ENCODE measurements at regions not wholly inside any gene's neighbourhood (a gene's known extent, or its start where the extent isn't known, plus 50 kb on each side); places are given as distances from the start of the nearest gene placed in this dataset.
A peak's percentile ranks its signal among the peaks of the same experiment; 100 is the strongest.

DNA sequence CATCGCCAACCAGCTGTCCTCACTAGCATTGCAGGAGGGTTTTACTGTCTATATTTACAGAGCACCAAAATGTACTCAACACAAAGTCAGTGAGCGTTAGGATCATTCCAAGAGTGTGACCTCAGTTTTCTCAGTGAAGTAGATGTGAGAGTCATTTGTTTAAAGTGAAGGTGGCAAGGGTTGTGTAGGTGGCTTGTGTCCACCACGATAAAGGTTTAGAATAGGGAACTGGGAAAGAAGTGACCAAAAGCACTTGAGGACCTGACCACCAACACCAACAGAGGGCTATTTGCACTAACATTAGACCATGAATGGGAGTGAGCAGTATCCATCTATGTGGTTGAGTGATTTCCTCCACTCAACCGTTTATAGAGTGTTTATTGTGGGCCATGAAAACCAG is 152.5 kb upstream of the POU2AF2 start:
- no peak for DNase-seq (ENCODE audit: low read depth)

GRCh38 chr11:111091321-111091938 is 154.1 kb upstream of the POU2AF2 start:
- no peak for DNase-seq (ENCODE audit: low read depth)

DNA sequence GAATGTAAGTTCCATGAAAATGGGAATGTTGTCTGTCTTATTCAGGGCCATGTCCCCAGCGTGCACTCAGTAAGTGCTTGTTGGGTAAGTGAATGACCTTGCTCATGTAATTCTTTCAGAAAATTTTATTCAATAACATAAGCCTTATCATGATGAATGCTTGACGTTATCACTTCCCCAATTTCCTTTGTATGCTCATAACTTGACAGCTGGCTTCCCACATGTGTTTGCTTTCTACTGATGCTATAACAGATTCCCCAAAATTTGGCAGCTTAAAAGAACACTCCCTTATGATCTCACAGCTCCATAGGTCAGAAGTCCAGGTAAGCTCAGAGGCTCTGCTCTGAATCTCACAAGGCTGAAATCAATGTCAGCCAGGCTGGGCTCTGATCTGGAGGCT is 155.8 kb upstream of the POU2AF2 start:
- DNase-seq (ENCODE audit: low read depth), result no peak

- DNase-seq (ENCODE audit: low read depth), result no peak
These were observed 156.6 kb upstream of the POU2AF2 start for GRCh38 chr11:111088847-111089355.

DNA sequence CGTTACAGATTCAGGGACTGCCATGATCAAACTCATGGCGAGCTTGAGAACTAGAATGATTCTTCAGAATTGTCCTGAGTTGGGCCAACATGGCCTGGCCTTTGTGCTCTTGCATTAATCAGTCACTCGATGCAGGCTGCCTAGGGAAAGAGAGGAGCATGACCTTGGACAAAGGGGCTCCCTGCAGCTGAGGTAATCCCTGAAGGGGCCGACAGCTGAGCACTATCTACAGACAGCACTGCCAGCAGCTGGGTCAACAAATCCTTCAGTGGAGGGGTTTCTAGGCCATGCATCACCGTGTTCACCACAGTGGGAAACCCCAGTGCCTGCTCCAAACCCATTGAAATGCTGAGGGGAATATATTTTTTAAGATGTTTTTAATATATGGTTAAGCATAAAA is 159.5 kb upstream of the POU2AF2 start:
- no peak for DNase-seq (ENCODE audit: low read depth)

GRCh38 chr11:111082664-111083063 is 162.9 kb upstream of the POU2AF2 start:
- DNase-seq (ENCODE audit: low read depth), result no peak

DNA sequence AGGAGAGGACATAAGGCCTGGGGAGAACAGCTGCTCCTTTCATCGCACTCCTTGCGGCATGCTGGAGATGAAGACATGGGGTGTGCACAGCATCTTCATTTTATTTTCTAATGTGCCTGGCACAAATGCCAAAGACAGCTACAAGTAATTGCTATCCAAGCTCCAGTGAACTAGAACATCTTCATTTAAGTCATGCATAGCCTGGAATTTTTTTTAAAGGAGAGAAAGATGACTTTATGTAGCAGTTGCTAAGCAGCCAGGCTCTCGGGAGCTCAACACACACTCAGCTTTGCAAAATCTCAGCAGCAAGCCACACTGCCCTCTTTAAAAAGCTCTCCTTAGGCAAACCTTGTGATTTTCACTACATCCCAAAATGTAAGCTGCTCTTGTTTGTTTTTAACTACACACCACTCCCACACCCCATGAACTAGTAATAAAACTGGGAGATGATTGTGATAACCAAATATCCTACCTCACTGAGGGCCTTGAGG is 164.5 kb upstream of the POU2AF2 start:
- no peak for DNase-seq (ENCODE audit: low read depth)

DNA sequence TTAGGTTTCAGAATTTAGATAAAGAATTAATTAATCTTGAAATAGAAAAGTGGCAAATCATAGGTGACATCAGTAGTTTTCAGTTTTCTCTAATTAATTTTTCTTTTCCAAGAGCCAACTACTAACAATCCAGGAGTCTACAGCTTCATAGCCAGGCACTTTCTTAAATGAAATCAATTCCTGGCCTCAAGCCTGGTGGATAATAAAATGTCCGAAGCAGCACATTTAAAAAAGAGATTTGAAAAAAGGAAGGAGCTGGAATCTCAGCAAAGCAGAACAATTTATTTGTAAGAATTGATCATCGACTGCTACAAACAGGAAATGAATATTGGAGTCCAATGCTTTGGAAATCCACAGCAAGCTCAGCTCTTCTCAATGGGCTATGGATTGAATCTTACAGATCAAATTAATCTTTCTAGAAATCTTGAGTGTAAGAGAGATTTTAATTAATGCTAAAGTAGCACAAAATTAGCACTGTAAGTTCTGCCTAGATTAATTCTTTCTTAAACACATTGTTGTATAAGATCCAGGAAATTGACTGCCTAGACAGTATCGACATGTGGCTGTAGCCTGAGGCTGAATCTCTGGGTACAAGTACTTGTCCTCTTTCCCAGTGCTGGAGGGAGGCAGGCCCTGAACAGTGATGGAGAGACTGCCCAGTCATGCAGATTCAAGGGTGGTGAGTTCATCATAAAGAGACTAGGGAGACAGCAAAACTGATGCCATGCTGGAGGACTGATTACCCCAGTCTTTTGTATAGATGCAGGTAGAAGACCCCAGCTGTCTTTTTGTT is 167.8 kb upstream of the POU2AF2 start:
- no peak for DNase-seq (ENCODE audit: low read depth)

DNA sequence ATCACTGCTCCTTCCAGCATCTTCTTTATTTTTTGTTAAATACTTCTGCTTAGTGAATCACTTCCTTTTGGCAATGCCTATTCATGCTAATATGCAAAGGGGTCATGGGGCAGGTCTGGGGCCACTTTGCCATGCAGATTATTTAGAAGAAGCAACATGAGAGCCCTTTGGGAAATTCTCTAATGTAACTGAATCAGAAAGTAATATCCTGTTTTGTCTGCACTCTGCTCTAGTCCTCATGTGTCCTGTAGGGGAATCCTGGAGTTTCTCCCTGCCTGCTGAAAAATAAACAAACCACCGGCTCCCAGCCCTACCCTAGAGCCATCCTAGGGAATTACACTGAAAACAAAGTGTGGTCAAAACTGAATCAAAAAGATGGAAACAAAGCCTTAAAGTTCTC is 176.5 kb upstream of the POU2AF2 start:
- peak; percentile 26 for DNase-seq (ENCODE audit: low read depth)

GRCh38 chr11:111067994-111068393 is 177.5 kb upstream of the POU2AF2 start:
- no peak for DNase-seq (ENCODE audit: low read depth)

- no peak for DNase-seq (ENCODE audit: low read depth)
These were observed 178.7 kb upstream of the POU2AF2 start for GRCh38 chr11:111066846-111067245.

GRCh38 chr11:111063726-111064517 is 181.6 kb upstream of the POU2AF2 start:
- DNase-seq (ENCODE audit: low read depth), result no peak

- DNase-seq (ENCODE audit: low read depth), result no peak
These were observed 183.1 kb upstream of the POU2AF2 start for GRCh38 chr11:111062420-111062819.

- DNase-seq (ENCODE audit: low read depth), result peak; percentile 29
These were observed 185.8 kb upstream of the POU2AF2 start for GRCh38 chr11:111059726-111060125.

DNA sequence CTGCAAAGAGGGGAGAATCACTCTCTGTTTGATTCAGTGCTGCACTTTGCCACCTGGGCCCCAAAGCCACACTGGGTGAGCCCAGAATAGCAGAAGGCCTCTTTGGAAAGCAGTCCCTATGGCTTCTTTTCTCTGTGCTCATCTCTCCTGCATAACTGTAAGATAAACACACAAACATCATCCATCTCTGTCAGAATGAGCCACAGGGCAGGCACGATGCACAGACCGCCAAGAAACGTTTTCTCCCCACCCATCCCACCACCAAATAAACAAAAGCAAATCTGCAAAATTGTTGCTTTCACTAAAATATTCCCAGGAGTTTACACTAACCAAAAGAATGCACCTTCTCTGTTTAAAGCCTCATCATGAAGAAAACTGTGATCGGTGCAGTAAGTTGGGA is 196.4 kb upstream of the POU2AF2 start:
- DNase-seq (ENCODE audit: low read depth), result no peak

GRCh38 chr11:111047374-111047773 is 198.2 kb upstream of the POU2AF2 start:
- DNase-seq (ENCODE audit: low read depth), result no peak

DNA sequence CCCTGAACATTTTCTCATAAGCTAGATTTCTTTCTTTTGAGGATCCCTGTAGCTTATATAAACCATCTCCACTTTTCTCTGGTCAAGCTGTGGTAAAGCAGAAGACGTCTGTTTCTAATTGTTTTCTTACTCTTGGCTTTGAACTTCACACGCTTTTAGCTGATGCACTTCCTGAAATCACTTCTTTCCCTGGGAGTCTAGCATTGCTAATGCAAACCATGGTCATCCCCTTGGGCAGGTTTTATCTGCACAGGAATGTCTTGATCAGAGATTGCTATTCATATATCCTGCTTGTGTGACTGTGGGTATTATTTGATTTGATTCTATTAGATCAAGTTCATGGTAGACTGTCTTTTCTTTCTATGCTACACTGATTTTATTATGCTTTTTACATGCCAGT is 199.2 kb upstream of the POU2AF2 start:
- no peak for DNase-seq (ENCODE audit: low read depth)

DNA sequence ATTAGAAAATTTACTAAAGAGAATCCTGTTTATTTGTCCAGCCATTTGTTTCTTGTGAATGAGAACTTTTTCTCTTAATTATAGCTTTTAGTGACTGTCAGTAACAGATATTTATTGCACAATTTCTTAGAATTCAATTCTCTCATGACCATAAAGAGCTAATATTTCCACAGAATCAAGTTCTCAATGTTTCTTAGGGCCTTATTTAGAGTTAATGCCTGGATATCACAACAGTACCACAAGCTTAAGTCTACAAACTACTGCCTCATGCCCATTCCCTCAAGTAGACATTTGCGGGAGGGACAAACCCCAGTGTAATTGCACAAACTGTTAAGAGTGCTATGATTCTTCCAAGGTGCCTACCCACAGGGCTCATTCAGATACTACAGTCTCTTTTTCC is 199.7 kb upstream of the POU2AF2 start:
- no peak for DNase-seq (ENCODE audit: low read depth)

GRCh38 chr11:111045407-111045803 is 200.1 kb upstream of the POU2AF2 start:
- no peak for DNase-seq (ENCODE audit: low read depth)

- no peak for DNase-seq (ENCODE audit: low read depth)
These were observed 200.6 kb upstream of the POU2AF2 start for GRCh38 chr11:111044751-111045406.

GRCh38 chr11:111039982-111040381 is 205.5 kb upstream of the POU2AF2 start:
- DNase-seq (ENCODE audit: low read depth), result no peak

DNA sequence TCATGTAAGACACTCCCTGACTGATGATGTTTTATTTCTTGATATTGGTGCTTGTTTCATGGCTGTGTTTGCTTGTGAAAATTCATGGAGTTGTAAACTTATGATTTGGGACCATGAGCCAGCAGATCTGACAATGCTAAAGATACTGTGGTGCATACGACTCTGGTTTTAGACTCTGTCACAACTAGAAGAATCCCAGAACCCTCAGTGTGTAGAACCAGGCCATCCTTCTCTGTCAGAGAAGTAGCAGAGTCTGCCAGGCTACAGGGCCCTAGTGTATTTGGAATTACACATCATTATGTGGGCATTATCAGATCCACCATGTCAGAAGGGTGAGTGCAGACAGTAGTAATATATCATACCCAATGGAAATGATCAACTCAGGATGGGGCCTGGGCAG is 209.8 kb upstream of the POU2AF2 start:
- DNase-seq (ENCODE audit: low read depth), result no peak
